Esophagus muscularis mucosa (tissue), 4 donors: ENCODE measurements at regions not wholly inside any gene's neighbourhood (a gene's known extent, or its start where the extent isn't known, plus 50 kb on each side); places are given as distances from the start of the nearest gene placed in this dataset.

Source experiments
- EP300 ChIP-seq: sonication (generic); formaldehyde crosslinking; IDR thresholded peaks from one replicate; pipeline ENCODE4 v1.6.1; 2017; ENCODE audit warnings: antibody characterized with exemption
- POLR2A ChIP-seq: fragments of 450-650 bp; IDR thresholded peaks from one replicate; pipeline ENCODE4 v1.6.1; 2017; ENCODE audit warnings: antibody characterized with exemption, moderate library complexity, mild to moderate bottlenecking, low read depth
- TF ChIP-seq, protein P1 (sequence below), 3 experiments: fragments of 200-600 bp in 2 of 3; fragments of 450-650 bp in 1 of 3; sonication (generic) in 2 of 3; IDR thresholded peaks; one replicate each; pipeline ENCODE4 v1.5.1; 2017 to 2019; ENCODE audit warnings: antibody characterized with exemption in 3 of 3, mild to moderate bottlenecking in 2 of 3, moderate library complexity in 1 of 3

DNA sequence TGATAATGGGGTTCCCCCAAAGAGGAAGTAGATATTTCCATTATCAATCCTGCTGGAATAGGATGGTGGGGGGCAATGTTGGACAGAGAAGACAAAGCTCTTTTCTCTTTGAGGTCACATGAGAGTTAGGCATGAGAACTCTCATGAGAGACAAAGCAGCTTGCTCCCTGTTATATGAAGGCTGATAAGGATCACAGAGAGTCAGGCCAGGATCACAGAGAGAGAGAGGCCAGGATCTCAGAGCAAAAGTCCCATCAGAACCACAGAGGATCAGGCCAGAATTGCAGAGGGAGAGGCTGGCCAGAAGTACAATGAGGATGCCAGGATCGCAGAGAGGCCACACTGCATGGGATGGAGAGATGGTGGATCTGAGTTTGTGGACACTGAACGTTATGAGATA lies 457.1 kb downstream of the LPIN1 start:
- TF ChIP-seq, protein P1, sequence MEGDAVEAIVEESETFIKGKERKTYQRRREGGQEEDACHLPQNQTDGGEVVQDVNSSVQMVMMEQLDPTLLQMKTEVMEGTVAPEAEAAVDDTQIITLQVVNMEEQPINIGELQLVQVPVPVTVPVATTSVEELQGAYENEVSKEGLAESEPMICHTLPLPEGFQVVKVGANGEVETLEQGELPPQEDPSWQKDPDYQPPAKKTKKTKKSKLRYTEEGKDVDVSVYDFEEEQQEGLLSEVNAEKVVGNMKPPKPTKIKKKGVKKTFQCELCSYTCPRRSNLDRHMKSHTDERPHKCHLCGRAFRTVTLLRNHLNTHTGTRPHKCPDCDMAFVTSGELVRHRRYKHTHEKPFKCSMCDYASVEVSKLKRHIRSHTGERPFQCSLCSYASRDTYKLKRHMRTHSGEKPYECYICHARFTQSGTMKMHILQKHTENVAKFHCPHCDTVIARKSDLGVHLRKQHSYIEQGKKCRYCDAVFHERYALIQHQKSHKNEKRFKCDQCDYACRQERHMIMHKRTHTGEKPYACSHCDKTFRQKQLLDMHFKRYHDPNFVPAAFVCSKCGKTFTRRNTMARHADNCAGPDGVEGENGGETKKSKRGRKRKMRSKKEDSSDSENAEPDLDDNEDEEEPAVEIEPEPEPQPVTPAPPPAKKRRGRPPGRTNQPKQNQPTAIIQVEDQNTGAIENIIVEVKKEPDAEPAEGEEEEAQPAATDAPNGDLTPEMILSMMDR (IDR thresholded peaks at IDR 0.05) = no peak
- TF ChIP-seq EP300 (no peak), POLR2A (no peak)
